ENCODE measurements at regions not wholly inside any gene's neighbourhood (a gene's known extent, or its start where the extent isn't known, plus 50 kb on each side); places are given as distances from the start of the nearest gene placed in this dataset.

- no peak for TF ChIP-seq CTCF (IDR thresholded peaks at IDR 0.05)
- no peak for TF ChIP-seq POLR2A (IDR thresholded peaks at IDR 0.05)
These were observed 716.4 kb downstream of the AMY1C start for GRCh38 chr1:104466068-104466467.

Data from testis (tissue), 2 donors.